Heart left ventricle (tissue), 16 donors: ENCODE measurements at regions not wholly inside any gene's neighbourhood (a gene's known extent, or its start where the extent isn't known, plus 50 kb on each side); places are given as distances from the start of the nearest gene placed in this dataset.

Experiments used
- ATAC-seq, 4 donors: fragments of 200-7000 bp; cut with Tn5 transposase; one replicate each; pipeline ENCODE4 v1.9.1; 2020 to 2022; ENCODE audit warnings: moderate library complexity in 4 of 4, mild to moderate bottlenecking in 3 of 4, moderate number of reproducible peaks in 1 of 4
- DNase-seq, 5 donors: peaks; one replicate each; pipeline ENCODE4 v3.0.0-alpha.2; 2020
- H3K27ac ChIP-seq, 12 donors: fragments of 200-600 bp; sonication (generic) in 4 of 12; one replicate each; pipeline versions ENCODE4 v1.5.0 to v1.8.0; 2016 to 2022; ENCODE audit warnings: mild to moderate bottlenecking in 2 of 12
- H3K27me3 ChIP-seq, 9 donors: fragments of 200-600 bp; sonication (generic) in 2 of 9; one replicate each; pipeline versions ENCODE4 v1.5.1 to v1.8.0; 2016 to 2022; ENCODE audit warnings: mild to moderate bottlenecking in 3 of 9
- H3K36me3 ChIP-seq, 9 donors: fragments of 200-600 bp; sonication (generic) in 2 of 9; one replicate each; pipeline versions ENCODE4 v1.5.0 to v1.8.0; 2018 to 2022; ENCODE audit warnings: mild to moderate bottlenecking in 2 of 9
- H3K4me1 ChIP-seq, 12 donors: fragments of 200-600 bp; sonication (generic) in 4 of 12; one replicate each; pipeline versions ENCODE4 v1.5.0 to v1.8.0; 2016 to 2022; ENCODE audit warnings: mild to moderate bottlenecking in 3 of 12
- H3K4me3 ChIP-seq, 12 donors: fragments of 200-600 bp; sonication (generic) in 4 of 12; one replicate each; pipeline versions ENCODE4 v1.5.0 to v1.8.0; 2017 to 2022; ENCODE audit warnings: mild to moderate bottlenecking in 9 of 12, moderate library complexity in 4 of 12
- H3K9me3 ChIP-seq, 12 donors: fragments of 200-600 bp; sonication (generic) in 4 of 12; one replicate each; pipeline versions ENCODE4 v1.5.0 to v1.8.0; 2016 to 2022; ENCODE audit warnings: mild to moderate bottlenecking in 1 of 12
- CTCF ChIP-seq, 12 donors: fragments of 200-600 bp; sonication (generic) in 4 of 12; IDR thresholded peaks; one replicate each; pipeline versions ENCODE4 v1.5.0 to v1.8.0; 2018 to 2022; ENCODE audit warnings: antibody characterized with exemption in 12 of 12, mild to moderate bottlenecking in 5 of 12
- POLR2A ChIP-seq, 2 donors: fragments of 450-650 bp; IDR thresholded peaks; one replicate each; pipeline ENCODE4 v1.6.1; 2017; ENCODE audit warnings: antibody characterized with exemption in 2 of 2, mild to moderate bottlenecking in 2 of 2, moderate library complexity in 2 of 2
- WGBS, 4 donors: extraction: QIAGEN DNeasy Blood & Tissue Kit in 2 of 4; methylation state at CpG; one replicate each; pipeline versions ENCODE4 v1.1.5 to v1.1.7; 2013 to 2018; 5-methylcytosine and 5-hydroxymethylcytosine counted together
- intact Hi-C, 10 donors: fragments of 100-400 bp; cut with DNase I; formaldehyde crosslinking; loops; one replicate each; pipeline versions ENCODE4 v1.11.1 to v1.14.2; 2022
- donor health status: ischemic (EF 13 %, LVEDD 7.1; RV severe dilation, severe dysfunction).
- donor health status: healthy with polysubstance abuse.
- donor health status: DM: no; HTN: yes; CAD: no.
- donor health status: DM: no; HTN: no; CAD: no.
- donor health status: ischemic (EF 25% LVEDD 6.9; RV normal size, moderate dysfunction).
- donor health status: ischemic (EF 25% LVEDD 5.7; RV mildly dilated, moderate dysfunction).
- donor health status: healthy.
- donor health status: DM: yes; HTN: yes; CAD: no.
- donor health status: ischemic (EF 35%, LVEDD 5.7; RV mildly dilated, moderate dysfunction).
- donor health status: nonischemic (EF 11% LVEDD 7.7; RV severe dilation, severe dysfunction).
- donor health status: DM: yes; HTN: yes; CAD: no.
- donor health status: PGD.
- donor health status: ischemic (EF 29% LVEDD 5.4; RV normal size, mild dysfunction).
- donor health status: nonischemic (EF 23%, LVEDD 6.1; RV moderate dilation, normal function).

DNA sequence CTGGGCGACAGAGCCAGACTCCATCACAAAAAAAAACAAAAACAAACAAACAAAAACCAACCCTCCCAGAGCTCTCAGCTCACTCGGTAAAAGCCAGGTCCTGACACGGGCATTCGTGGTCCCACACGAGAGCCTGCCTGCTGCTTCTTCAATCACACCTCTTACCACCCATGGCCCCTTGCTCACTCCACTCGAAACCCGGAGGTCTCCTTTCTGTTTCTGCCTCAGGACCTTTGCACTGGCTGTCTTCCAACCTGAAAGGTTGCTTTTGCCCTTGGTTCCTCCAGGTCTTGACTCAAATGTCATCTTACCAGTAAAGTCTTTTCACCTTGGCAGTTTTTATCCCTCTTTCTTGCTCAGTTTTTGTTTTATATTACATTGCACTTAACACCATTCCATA is 169.6 kb downstream of the EVX1 start:
- no peak overlapping the region for H3K27ac ChIP-seq
- DNase-seq (no peak), ATAC-seq (no peak)
- 89 to 93% (median 91%) methylated on average over 7 of the region's 7 CpGs for WGBS, 4 donors
- H3K4me1 ChIP-seq, result no peaks in the 10 kb centered on the region
- H3K27me3 ChIP-seq, result peaks cover 0 to 5% (median 0%) of the 10 kb centered on the region in 9 donors
- no peaks in the 10 kb centered on the region for H3K9me3 ChIP-seq
- no peaks in the 10 kb centered on the region for H3K36me3 ChIP-seq
- no peak overlapping the region for H3K4me3 ChIP-seq
- TF ChIP-seq CTCF (IDR thresholded peaks at IDR 0.05), result no peak
- TF ChIP-seq POLR2A (IDR thresholded peaks at IDR 0.05), result no peak
- intact Hi-C loops, result no loop called here

- intact Hi-C loops, result no loop called here
- no peak overlapping the region for H3K4me3 ChIP-seq
Measured at GRCh38 chr7:27418541-27418940, 175.9 kb downstream of the EVX1 start.

DNA sequence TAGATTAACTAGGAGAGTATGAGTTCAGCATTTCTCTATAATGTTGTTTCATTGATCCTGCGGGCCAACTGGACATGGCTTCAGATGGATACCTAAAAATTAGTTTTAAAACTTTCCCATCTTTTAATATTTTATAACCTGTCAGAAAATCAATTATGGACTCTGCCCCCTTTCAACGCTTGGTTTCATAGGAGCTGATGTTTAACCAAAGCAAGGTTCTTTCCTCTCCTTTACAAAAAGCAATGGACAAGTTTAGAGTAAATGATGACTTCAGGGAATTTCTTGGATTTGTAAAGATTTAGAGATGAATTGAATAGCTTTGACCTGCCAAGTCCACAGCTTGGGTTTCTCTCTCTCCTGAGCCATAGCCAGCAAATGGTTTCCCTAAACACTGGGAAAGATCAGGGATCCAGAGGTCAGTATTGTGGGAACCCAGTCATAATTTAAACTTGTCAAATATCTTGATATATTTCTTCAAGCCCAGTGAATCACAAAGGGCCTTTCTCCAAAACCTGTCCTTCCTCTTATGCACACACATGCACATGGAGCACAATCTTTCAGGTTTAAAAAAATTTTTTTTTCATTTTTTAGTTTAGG is 177.1 kb downstream of the EVX1 start:
- Histone ChIP-seq H3K9me3 (no peaks in the 10 kb centered on the region), H3K4me1 (peaks cover 0 to 8% (median 0%) of the 10 kb centered on the region in 12 donors), H3K4me3 (no peak overlapping the region), H3K36me3 (no peaks in the 10 kb centered on the region), H3K27ac (no peak overlapping the region), H3K27me3 (no peaks in the 10 kb centered on the region)
- ATAC-seq (no peak), DNase-seq (no peak)
- intact Hi-C loops, result no loop called here
- WGBS, 4 donors, result 96 to 100% (median 98%) methylated on average over 2 of the region's 2 CpGs
- TF ChIP-seq CTCF (IDR thresholded peaks at IDR 0.05), result no peak

More at GRCh38 chr7:27418541-27418940, 175.9 kb downstream of the EVX1 start:
- Histone ChIP-seq H3K9me3 (no peaks in the 10 kb centered on the region), H3K4me1 (no peaks in the 10 kb centered on the region), H3K27me3 (no peaks in the 10 kb centered on the region), H3K36me3 (no peaks in the 10 kb centered on the region), H3K27ac (no peak overlapping the region)
- no peak for DNase-seq
- 47 to 66% (median 59%) methylated on average over 3 of the region's 3 CpGs for WGBS, 4 donors
- no peak for ATAC-seq
- TF ChIP-seq CTCF (IDR thresholded peaks at IDR 0.05) (no peak), POLR2A (IDR thresholded peaks at IDR 0.05) (no peak)

DNA sequence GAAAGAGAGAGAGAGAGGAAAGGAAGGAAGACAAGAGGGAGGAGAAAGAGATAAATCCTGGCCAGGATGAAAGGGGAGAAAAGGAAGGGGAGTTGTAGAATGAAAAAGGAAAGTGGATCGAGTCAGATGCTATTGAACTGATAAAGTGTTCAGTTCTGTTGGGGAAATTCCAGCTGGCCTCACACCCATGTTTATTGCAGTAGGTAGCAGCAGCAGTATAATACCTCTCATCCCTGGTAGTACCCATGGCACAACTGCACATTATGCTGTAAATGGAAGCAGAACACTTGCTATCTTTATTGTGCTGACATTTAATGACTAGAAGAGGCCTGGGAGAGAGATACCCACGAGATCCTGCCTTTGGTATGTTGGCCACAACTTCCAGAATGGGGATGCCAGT is 178.1 kb downstream of the EVX1 start:
- DNase-seq (no peak), ATAC-seq (no peak)
- Histone ChIP-seq H3K27me3 (no peaks in the 10 kb centered on the region), H3K36me3 (no peaks in the 10 kb centered on the region), H3K27ac (no peak overlapping the region), H3K4me1 (peaks cover 0 to 11% (median 0%) of the 10 kb centered on the region in 12 donors), H3K4me3 (no peak overlapping the region), H3K9me3 (no peaks in the 10 kb centered on the region)
- intact Hi-C loops, result no loop called here
- TF ChIP-seq CTCF (IDR thresholded peaks at IDR 0.05) (no peak), POLR2A (IDR thresholded peaks at IDR 0.05) (no peak)
- WGBS, 4 donors, result 32 to 52% (median 46%) methylated on average over 2 of the region's 2 CpGs
